GM06990 (cell line): ENCODE measurements at regions not wholly inside any gene's neighbourhood (a gene's known extent, or its start where the extent isn't known, plus 50 kb on each side); places are given as distances from the start of the nearest gene placed in this dataset.

Experiments
- DNase-seq: peaks from one replicate; pipeline ENCODE4 v3.0.0-alpha.2; 2011; ENCODE audit not compliant: insufficient read length; ENCODE audit errors: extremely low read depth
- H3K27me3 ChIP-seq: replicated peaks from 2 replicates; pipeline ENCODE4 v1.6.0; 2011; ENCODE audit warnings: low read length; ENCODE audit not compliant: control insufficient read depth, insufficient read depth
- H3K36me3 ChIP-seq: 2 replicates; pipeline ENCODE4 v1.5.1; 2011; ENCODE audit warnings: low read length; ENCODE audit not compliant: control insufficient read depth, insufficient read depth
- H3K4me3 ChIP-seq: replicated peaks from 2 replicates; pipeline ENCODE4 v1.5.1; 2011; ENCODE audit warnings: low read depth, mild to moderate bottlenecking, control low read depth, low read length
- TF ChIP-seq, protein P1 (sequence below): IDR thresholded peaks from 2 replicates; pipeline ENCODE4 v1.5.1; 2011; ENCODE audit warnings: low read length, control low read depth, mild to moderate bottlenecking, inconsistent platforms; ENCODE audit not compliant: insufficient read depth, poor library complexity, severe bottlenecking

DNA sequence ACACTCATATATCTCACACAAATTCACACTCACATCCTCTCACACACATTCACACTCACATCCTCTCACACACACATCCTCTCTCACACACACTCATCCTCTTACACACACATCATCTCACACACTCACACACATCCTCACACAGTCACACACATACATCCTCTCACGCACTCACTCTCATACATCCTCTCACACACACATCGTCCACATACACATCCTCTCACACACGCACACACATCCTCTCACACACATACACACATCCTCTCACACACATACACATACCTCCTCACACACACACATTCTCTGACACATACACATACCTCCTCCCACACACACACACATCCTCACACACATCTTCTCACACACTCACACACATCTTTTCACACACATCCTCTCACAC, 129.1 kb upstream of the SLC30A5 start:
- Histone ChIP-seq H3K4me3 (no peak overlapping the region), H3K27me3 (no peaks in the 10 kb centered on the region; the same call in 1 of the 2 replicates), H3K36me3 (no peaks in the 10 kb centered on the region)
- DNase-seq: no peak
- TF ChIP-seq, protein P1, sequence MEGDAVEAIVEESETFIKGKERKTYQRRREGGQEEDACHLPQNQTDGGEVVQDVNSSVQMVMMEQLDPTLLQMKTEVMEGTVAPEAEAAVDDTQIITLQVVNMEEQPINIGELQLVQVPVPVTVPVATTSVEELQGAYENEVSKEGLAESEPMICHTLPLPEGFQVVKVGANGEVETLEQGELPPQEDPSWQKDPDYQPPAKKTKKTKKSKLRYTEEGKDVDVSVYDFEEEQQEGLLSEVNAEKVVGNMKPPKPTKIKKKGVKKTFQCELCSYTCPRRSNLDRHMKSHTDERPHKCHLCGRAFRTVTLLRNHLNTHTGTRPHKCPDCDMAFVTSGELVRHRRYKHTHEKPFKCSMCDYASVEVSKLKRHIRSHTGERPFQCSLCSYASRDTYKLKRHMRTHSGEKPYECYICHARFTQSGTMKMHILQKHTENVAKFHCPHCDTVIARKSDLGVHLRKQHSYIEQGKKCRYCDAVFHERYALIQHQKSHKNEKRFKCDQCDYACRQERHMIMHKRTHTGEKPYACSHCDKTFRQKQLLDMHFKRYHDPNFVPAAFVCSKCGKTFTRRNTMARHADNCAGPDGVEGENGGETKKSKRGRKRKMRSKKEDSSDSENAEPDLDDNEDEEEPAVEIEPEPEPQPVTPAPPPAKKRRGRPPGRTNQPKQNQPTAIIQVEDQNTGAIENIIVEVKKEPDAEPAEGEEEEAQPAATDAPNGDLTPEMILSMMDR: no peak

DNA sequence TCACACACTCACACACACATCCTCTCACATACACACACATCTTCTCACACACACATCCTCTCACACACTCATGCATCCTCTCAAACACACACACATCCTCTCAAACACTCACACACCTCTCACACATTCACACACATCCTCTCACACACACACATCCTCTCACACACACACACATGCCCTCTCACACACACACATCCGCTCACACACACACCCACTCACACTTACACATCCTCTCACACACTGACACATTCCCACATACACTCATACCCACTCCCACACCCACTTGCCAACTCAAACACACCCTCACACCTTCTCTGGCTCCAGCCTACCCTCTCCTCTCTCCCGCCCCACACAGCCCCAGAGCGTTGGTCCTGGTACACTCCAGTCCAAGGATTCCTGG, 127.9 kb upstream of the SLC30A5 start:
- DNase-seq: no peak
- TF ChIP-seq, protein P1: no peak
- H3K4me3 ChIP-seq: no peak overlapping the region
- H3K36me3 ChIP-seq: no peaks in the 10 kb centered on the region
- no peaks in the 10 kb centered on the region; the same call in 1 of the 2 replicates for H3K27me3 ChIP-seq

DNA sequence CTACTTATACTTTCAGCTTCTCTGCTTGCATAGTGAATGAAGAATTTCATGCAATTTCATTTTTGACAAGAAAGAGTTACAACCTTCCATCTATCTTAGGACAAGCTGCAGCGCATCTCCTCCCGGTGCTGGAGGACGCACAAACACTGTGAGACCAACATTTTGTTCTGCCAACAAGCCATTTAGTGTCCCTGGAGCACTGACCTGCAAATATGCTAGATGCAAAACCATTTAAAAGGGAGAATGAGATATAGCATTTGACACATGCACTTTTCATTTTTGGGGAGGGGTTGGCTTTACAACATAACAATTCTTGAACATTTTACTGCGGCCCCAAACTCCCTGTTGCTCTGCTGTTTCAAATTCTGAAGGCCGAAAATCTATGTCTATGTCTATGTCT, 127.2 kb upstream of the SLC30A5 start:
- no peak for DNase-seq
- Histone ChIP-seq H3K4me3 (no peak overlapping the region), H3K27me3 (no peaks in the 10 kb centered on the region; the same call in 1 of the 2 replicates), H3K36me3 (no peaks in the 10 kb centered on the region)
- TF ChIP-seq, protein P1: no peak

DNA sequence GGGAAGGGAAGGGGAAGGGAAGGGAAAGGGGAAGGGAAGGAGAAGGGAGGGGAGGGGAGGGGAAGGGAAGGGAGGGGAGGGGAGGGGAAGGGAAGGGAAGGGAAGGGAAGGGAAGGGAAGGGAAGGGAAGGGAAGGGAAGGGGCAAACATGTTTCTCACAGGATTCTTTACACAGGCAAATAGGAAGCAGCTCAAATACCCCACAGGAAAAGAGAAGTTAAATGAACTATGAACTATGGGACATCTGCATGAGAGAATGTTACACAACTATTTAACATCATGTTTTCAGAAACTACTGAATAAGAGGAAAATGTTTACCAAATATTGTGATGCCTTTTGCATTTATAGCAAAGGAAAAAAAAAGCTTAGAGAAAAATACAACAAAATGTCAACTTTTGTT, 125.4 kb upstream of the SLC30A5 start:
- Histone ChIP-seq H3K36me3 (no peaks in the 10 kb centered on the region), H3K27me3 (no peaks in the 10 kb centered on the region), H3K4me3 (no peak overlapping the region)
- no peak for DNase-seq
- TF ChIP-seq, protein P1: no peak

DNA sequence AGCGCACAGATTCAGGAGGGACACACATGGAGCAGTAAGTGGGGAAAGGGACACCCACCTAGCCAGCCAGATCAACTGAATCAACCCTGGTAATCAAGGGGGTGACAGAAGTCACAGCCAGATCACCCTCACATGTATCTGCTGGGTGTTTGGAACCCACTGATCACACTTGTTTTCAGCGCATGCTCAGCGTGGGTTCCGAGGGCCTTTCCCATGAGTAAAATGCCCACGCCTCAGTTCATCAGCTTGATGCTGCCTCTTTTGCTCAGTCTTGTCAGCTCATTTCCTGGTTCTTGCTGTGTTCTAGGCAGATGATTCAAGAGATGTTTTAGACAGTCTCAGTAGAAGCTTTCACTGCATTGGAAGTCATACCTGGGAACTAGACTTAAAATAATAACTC, 123.2 kb upstream of the SLC30A5 start:
- Histone ChIP-seq H3K27me3 (no peaks in the 10 kb centered on the region), H3K4me3 (no peak overlapping the region), H3K36me3 (no peaks in the 10 kb centered on the region)
- no peak for DNase-seq
- TF ChIP-seq, protein P1: no peak

DNA sequence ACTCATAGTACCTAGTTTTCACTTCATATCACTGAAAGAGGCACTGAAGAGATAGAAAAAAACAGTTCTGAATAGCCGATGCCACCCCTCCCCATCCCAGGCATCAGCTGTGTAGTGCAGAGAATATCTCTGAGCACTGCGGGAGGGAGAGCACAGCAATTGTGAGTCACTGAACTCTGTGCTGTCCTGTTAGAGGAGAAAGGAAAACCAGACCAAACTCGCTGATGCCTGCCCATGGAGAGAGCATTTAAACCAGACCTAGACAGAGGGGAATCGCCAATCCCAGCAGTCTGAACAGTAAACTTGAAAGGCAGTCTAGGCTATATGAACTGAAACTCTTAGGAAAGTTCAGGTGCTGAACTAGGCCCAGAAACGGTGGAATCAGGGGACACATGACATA, 120.1 kb upstream of the SLC30A5 start:
- DNase-seq: no peak
- TF ChIP-seq, protein P1: no peak

More for the DNA sequence above, 120.1 kb upstream of the SLC30A5 start:
- Histone ChIP-seq H3K27me3 (no peaks in the 10 kb centered on the region), H3K36me3 (no peaks in the 10 kb centered on the region), H3K4me3 (no peak overlapping the region)
